HG03025 (cell line): ENCODE measurements at regions not wholly inside any gene's neighbourhood (a gene's known extent, or its start where the extent isn't known, plus 50 kb on each side); places are given as distances from the start of the nearest gene placed in this dataset.
"Not testable (repeated sequence)": the region's sequence is repeated elsewhere in the genome, so short reads cannot be mapped to it uniquely, and the experiment has no call there.

ENCODE experiments used
- ATAC-seq: cut with Tn5 transposase; IDR thresholded peaks from one replicate; pipeline ENCODE4 v1.9.1; 2021; ENCODE audit warnings: mild to moderate bottlenecking, moderate library complexity; ENCODE audit not compliant: unreplicated experiment, low FRiP score

- ATAC-seq, result no peak
These were observed 284.9 kb upstream of the IRX4 start for GRCh38 chr5:2167671-2168070.

- ATAC-seq, result no peak
These were observed 284.3 kb upstream of the IRX4 start for GRCh38 chr5:2166979-2167377.

GRCh38 chr5:2166306-2166978 is 283.7 kb upstream of the IRX4 start:
- ATAC-seq, result no peak

- no peak for ATAC-seq
These were observed 283.0 kb upstream of the IRX4 start for GRCh38 chr5:2165615-2166305.

GRCh38 chr5:2165203-2165602 is 282.5 kb upstream of the IRX4 start:
- ATAC-seq, result no peak

- ATAC-seq, result no peak
These were observed 281.9 kb upstream of the IRX4 start for GRCh38 chr5:2164586-2164985.

- no peak for ATAC-seq
These were observed 281.3 kb upstream of the IRX4 start for GRCh38 chr5:2163940-2164490.

- no peak for ATAC-seq
These were observed 280.5 kb upstream of the IRX4 start for GRCh38 chr5:2163060-2163856.

GRCh38 chr5:2160811-2161210 is 278.1 kb upstream of the IRX4 start:
- no peak for ATAC-seq

- ATAC-seq, result no peak
These were observed 276.0 kb upstream of the IRX4 start for GRCh38 chr5:2158767-2159166.

GRCh38 chr5:2158109-2158508 is 275.4 kb upstream of the IRX4 start:
- ATAC-seq, result no peak

GRCh38 chr5:2157372-2157771 is 274.6 kb upstream of the IRX4 start:
- ATAC-seq, result no peak

- ATAC-seq, result no peak
These were observed 273.8 kb upstream of the IRX4 start for GRCh38 chr5:2156358-2157059.

- no peak for ATAC-seq
These were observed 272.8 kb upstream of the IRX4 start for GRCh38 chr5:2155556-2155955.

GRCh38 chr5:2153802-2154201 is 271.1 kb upstream of the IRX4 start:
- no peak for ATAC-seq

GRCh38 chr5:2153350-2153749 is 270.6 kb upstream of the IRX4 start:
- no peak for ATAC-seq

- ATAC-seq, result not testable (repeated sequence)
These were observed 268.7 kb upstream of the IRX4 start for GRCh38 chr5:2151301-2151888.

GRCh38 chr5:2149195-2149539 is 266.4 kb upstream of the IRX4 start:
- no peak for ATAC-seq

GRCh38 chr5:2148312-2149194 is 265.8 kb upstream of the IRX4 start:
- no peak for ATAC-seq
